GM21515 (cell line): ENCODE measurements at regions not wholly inside any gene's neighbourhood (a gene's known extent, or its start where the extent isn't known, plus 50 kb on each side); places are given as distances from the start of the nearest gene placed in this dataset.

ENCODE experiments used
- ATAC-seq: cut with Tn5 transposase; IDR thresholded peaks from one replicate; pipeline ENCODE4 v1.9.1; 2021; ENCODE audit not compliant: unreplicated experiment

GRCh38 chr7:17678896-17679295, 261.4 kb downstream of the SNX13 start:
- no peak for ATAC-seq

- no peak for ATAC-seq
These were observed 260.8 kb downstream of the SNX13 start for GRCh38 chr7:17679458-17679857.

- peak; percentile 14 for ATAC-seq
These were observed 260.3 kb downstream of the SNX13 start for GRCh38 chr7:17680026-17680425.

DNA sequence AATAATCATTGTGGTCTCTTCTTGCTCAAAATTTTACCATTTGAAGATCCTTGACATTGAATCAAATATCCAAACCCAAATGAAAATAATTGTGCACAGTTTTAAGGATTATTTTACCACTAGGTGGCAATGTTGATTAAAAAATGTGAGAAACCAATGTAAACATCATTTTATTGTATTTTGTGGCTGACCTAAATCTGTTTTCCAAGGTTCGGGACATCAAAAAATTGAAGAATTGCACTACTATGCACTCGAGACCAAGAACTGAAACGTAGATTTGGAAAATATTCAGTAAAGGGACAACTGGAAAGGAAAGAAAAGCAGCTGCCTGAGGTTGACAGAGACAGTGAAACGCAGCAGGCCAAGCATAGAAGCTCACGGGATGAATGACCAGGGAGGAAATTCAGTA, 259.3 kb downstream of the SNX13 start:
- ATAC-seq = peak; percentile 51

GRCh38 chr7:17681965-17682364, 258.3 kb downstream of the SNX13 start:
- no peak for ATAC-seq

- ATAC-seq = no peak
These were observed 257.7 kb downstream of the SNX13 start for GRCh38 chr7:17682586-17682985.

DNA sequence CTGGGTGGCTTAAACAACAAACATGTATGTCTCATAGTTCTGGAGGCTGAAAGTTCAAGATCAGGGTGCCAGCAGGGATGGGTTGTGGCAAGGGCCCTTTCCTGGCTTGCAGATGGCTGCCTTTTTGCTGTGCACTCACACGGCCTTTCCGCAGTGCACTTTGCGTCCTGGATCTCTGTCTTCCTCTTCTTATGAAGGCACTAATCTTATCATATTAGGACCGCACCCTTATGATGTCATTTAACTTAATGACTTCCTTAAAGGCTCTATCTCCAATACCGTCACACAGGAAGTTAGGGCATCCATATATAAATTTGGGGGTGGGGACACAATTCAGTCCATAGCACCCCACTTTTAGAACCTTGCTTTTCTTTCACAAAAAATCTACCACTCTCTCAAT, 255.2 kb downstream of the SNX13 start:
- ATAC-seq = no peak

DNA sequence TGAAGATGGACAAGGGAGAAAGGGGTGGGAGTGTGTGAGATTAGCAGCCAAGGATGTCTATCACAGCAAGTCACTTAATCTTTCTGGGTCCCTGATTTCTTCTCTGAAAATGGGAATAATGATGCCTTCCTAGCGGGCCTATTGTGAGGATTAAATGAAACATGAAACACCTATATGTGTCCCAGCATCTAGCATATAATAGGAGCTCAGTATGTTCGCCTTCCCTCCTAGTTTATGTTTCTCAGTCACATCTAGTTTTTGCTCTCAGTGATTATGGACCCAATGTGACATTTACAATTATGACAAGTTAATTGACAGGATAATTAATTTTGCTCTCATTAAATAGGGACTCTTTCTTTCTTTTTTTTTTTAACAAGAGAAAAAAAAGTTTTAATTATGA, 252.9 kb downstream of the SNX13 start:
- no peak for ATAC-seq

DNA sequence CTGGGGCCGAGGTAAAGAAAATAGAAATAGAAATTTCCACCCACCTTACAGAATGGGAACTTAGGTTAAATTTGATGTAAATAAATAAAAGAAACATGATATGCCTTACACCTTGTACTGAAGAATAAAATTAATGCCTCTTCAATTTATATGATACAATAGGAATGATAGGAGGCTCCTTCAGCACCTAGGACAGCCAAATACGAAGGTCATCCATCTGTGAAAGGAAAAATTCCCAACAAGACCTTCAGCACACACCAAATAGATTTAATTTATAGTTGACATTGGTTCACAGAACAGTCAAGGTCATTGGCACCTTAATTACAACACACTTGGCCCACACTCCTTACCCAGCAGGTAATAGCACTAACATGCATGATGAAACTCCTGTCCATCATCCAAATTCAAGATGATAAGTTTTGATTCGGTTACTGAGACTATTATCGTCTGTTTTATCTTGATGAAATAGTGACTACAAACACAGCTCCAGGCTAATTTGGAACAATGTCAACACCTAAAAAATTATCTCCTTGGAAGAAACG, 250.9 kb downstream of the SNX13 start:
- no peak for ATAC-seq

DNA sequence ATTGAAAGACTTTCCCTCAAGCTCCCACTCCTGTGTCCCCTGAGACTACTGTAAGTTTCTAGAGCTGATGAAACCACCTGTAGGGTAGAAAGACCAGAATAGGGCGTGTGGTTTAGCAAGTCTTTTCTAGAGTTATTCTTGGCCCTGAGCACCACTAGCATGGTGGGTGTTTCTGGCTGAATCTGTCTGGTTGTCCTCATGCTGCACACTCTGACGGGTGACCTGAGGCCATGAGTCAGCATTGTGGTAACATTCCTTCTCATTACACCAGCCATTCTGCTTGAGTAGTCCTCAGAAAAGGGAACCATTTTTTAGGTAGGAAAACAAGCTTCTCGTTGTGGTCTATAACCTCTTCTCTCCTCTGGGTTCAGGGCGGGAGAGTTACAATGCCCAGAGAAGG, 250.3 kb downstream of the SNX13 start:
- ATAC-seq = peak; percentile 73

- no peak for ATAC-seq
These were observed 243.9 kb downstream of the SNX13 start for GRCh38 chr7:17696422-17696821.

DNA sequence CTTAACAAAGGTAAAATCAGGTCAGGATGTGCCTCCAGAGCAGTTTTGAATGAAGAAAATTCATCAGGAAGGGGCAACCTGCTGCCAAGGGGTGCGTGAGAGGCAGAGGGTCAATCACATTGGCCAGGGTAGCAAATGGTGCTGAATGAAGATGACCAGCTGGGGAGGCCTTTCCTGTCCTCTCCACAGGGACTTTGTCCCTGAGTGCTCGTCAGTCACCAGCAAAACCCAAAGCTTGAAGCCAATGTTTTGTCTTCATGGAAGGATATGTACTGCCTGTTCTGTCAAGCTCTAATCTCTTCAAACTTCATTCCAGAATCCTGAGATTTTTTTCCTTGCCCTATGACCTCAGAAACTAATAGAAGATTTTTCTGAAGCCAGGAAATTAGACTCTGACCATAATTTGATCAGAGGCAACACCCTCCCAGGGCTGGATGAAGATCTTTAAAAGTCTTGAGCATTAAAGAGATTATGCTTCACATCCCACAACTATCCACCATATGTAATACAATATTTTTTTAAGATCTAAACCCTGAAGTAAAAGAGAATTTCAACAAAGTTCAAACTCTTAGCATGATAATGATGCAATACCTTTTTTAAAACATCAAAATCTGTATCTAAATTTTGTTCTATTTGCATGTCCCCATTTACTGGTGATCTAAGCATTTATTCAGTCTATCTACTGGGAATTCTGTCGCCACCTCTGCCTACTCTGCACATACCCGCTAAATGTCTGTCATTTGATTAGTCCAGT, 243.0 kb downstream of the SNX13 start:
- no peak for ATAC-seq

DNA sequence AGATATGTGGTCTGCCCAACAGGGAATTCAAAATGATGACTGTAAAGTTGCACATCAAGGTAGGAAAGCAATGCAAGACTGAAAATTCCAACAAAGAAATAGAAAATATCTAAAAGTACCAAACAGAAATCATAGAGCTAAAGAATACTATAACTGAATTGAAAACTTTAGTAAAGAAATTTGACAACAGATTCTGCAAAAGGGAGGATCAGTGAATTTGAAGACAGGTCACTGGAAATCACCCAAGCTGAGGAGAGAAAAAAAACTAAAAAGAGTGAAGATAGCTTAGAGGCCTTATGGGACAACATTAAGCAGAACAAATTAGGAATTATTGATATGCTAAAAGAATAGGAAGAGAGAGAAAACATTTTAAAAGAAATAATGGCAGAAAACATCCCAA, 240.6 kb downstream of the SNX13 start:
- no peak for ATAC-seq

- no peak for ATAC-seq
These were observed 240.2 kb downstream of the SNX13 start for GRCh38 chr7:17700138-17700537.

- no peak for ATAC-seq
These were observed 234.0 kb downstream of the SNX13 start for GRCh38 chr7:17706275-17706674.

DNA sequence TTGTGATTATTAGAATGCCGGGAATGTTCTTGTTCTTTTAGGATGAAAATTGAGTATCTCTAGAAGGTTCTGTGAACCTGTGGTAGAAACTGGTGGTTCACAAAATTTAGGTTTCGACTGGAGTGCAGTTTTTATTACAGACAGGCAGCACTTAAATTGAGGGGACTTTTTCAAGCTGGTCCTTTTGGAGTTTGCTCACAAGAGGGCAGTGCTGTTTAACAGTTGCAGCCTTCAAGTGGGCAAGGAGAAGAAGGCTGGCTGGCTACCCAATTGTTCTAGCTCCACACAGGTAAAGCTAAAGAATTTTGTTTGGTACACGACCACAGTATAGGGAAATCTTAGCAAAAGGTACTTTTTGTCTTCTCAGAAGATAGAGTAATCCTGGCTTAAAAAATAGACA, 233.6 kb downstream of the SNX13 start:
- ATAC-seq = peak; percentile 82

DNA sequence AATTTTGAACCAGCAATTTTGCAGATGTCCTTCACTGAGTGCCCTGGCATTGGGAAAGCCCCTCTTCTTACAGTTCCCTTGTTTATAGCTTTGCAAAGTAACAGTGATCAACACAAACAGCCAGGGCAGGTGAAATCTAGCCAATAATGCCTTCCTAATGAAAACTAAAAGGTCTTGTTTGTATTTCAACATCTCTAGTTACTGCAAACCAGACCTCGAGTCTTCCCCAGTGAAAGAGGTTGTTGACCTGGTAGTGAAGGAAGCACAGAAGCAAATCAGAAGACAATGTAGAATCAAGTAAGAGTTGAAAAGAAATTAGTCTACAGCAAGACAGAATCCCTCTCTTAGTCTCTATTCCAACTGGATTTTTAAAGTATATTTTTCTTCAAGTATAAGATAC, 231.2 kb downstream of the SNX13 start:
- no peak for ATAC-seq

DNA sequence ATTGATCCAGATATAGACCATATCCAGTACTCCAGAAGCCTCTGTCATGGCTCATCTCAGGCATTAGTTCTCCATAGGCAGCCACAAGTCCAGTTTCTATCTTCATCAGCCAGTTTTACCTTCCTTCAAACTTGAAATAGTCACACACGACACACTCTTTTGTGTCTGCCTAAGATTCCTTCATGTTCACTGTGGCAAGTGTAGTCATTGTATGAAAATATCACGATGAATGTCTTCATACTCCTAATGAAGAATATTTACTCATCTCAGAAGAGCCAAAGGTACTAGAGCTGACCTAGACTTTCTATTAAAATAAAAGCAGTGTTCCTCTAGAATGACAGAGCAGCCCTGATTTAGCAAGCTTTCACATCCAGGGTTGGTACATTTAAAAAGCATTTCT, 230.7 kb downstream of the SNX13 start:
- ATAC-seq = no peak

DNA sequence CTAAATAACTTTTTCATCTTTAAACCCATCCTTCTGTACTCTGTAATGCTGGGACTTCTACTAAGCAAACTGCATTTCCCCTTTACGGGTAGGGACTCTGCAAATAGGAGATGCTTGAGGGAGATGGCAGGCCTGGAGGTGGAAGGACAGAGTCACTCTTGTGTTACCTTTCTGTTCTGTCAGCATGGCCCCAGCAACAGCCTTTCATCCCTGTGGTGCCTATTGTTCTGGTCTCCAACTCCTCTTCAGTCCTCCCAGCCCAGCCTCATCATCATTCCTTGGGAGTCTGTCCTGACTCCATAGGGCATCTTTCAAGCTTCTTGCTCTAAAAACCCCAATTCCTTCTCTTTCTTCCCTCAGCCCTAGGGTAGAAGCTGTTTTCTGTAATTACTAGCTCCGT, 230.0 kb downstream of the SNX13 start:
- no peak for ATAC-seq

GRCh38 chr7:17713584-17713983, 226.7 kb downstream of the SNX13 start:
- no peak for ATAC-seq

DNA sequence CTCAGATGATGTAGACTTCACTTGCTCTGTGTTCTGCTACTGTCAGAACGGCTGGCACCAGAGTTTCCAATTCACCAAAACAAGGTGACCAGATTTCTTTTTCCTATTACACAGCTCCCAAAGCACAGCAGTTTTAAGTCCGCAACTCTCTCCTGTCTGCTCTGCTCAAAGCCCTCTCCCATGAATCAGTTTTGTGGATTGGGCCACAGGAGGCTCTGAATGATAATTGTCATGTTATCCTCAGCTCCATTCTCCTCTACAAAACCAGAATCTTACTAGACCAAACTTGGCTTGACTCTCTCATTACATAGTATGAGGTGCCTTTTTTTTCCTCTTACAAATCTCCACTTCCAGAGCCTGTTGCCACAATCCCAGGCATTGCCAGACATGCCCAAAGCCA, 223.5 kb downstream of the SNX13 start:
- no peak for ATAC-seq

DNA sequence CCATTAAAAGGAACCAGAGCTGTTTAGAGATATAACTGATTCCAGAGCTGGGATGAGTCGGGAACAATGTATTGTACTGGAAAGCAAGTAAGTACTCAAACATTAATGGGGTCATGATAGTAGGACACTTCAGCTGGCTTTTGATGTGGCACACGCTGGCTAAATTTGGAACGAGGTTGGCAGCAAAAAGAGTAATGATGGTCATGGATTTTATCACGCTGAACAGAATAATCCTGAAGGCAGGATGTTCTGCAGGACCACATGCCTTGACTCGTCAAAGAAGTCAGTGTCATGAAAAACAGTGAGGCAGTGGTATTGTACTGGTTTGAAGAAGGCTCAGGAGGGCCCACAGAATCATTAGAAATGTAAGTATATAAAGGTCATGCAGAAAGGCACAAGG, 220.3 kb downstream of the SNX13 start:
- no peak for ATAC-seq

DNA sequence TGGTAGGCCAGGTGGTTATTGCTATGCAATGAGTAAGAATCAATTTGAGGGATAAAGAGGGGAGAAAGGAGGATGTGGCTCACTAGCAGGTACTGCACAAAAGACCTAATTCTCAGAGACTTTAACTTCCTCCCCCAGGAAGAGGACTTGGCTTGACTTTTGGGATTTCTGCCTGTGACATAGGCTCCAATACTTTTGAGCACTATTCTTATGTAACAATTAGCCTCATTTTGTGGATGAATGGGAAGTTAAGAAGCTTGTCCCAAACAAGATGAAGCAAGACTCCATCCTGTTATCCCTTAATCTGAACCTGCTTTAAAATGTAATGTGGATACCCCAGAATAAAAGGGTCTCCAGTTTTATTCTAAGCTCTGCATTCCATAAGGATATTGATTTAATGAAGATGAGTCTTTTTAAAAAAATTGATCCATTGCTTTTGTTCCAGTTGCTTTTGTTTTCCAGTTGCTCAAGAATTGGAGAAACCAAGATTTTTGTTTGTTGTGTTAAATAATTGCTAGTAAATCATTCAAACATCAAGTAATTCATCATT, 218.5 kb downstream of the SNX13 start:
- no peak for ATAC-seq
